ENCODE measurements at regions not wholly inside any gene's neighbourhood (a gene's known extent, or its start where the extent isn't known, plus 50 kb on each side); places are given as distances from the start of the nearest gene placed in this dataset.

DNA sequence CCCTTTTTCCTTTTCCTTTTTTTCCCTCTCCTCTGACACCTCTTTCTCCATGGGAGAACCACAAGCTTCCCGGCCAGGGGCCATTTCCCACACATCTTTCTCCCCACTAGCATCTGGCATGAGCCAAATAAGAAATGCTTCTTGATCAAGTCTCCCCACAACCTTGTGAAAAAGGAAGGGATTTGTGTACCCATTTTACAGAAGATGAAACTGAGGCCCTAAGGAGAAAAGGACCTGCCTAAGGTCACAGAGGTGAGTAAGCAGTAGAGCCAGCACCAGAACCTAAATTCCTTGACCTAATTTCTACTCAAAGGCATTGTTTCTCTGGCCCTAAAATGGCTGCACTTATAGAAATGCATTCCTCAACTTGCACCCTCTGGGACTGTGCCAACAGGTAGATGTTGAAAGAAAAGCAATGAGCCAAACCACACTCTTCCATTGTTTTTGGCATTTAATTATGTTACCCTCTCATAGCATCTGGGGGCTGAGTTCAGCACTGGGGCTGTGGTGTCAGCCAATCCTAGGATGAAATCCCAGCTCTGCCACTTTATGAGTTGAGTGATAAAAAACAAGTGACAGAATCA is 81.7 kb upstream of the TLE3 start:
- intact Hi-C loops (cut with micrococcal nuclease; ENCODE audit: unreplicated experiment): no loop called here
- BruUV-seq (replicated peaks): no TSS peak
- TF ChIP-seq, protein P1, sequence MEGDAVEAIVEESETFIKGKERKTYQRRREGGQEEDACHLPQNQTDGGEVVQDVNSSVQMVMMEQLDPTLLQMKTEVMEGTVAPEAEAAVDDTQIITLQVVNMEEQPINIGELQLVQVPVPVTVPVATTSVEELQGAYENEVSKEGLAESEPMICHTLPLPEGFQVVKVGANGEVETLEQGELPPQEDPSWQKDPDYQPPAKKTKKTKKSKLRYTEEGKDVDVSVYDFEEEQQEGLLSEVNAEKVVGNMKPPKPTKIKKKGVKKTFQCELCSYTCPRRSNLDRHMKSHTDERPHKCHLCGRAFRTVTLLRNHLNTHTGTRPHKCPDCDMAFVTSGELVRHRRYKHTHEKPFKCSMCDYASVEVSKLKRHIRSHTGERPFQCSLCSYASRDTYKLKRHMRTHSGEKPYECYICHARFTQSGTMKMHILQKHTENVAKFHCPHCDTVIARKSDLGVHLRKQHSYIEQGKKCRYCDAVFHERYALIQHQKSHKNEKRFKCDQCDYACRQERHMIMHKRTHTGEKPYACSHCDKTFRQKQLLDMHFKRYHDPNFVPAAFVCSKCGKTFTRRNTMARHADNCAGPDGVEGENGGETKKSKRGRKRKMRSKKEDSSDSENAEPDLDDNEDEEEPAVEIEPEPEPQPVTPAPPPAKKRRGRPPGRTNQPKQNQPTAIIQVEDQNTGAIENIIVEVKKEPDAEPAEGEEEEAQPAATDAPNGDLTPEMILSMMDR (conservative IDR thresholded peaks at IDR 0.05; ENCODE audit: low read depth, low read length): no peak
- no peak for TF ChIP-seq EZH2 (IDR thresholded peaks at IDR 0.05; ENCODE audit: borderline replicate concordance, low read depth, low read length, poor library complexity, severe bottlenecking)
- Histone ChIP-seq H3K27me3 (replicated peaks; ENCODE audit: insufficient read depth, low read depth, low read length, poor library complexity) (no peaks in the 10 kb centered on the region), H3K4me1 (ENCODE audit: insufficient read depth, low read length, poor library complexity, severe bottlenecking) (peaks cover 24% of the 10 kb centered on the region), H3K27ac (ENCODE audit: low read depth, low read length, poor library complexity, severe bottlenecking) (no peak overlapping the region), H3K36me3 (ENCODE audit: insufficient read depth, low read length, poor library complexity, severe bottlenecking) (no peaks in the 10 kb centered on the region), H3K9me3 (ENCODE audit: low read depth, low read length, poor library complexity, severe bottlenecking) (no peaks in the 10 kb centered on the region), H3K4me3 (ENCODE audit: low read depth, low read length, poor library complexity, severe bottlenecking) (no peak overlapping the region)
- CTCF ChIA-PET: no interaction called here
- POLR2A ChIA-PET (ENCODE audit: low non-redundant PET): no interaction called here
- no peak for DNase-seq (ENCODE audit: low spot score)

DNA sequence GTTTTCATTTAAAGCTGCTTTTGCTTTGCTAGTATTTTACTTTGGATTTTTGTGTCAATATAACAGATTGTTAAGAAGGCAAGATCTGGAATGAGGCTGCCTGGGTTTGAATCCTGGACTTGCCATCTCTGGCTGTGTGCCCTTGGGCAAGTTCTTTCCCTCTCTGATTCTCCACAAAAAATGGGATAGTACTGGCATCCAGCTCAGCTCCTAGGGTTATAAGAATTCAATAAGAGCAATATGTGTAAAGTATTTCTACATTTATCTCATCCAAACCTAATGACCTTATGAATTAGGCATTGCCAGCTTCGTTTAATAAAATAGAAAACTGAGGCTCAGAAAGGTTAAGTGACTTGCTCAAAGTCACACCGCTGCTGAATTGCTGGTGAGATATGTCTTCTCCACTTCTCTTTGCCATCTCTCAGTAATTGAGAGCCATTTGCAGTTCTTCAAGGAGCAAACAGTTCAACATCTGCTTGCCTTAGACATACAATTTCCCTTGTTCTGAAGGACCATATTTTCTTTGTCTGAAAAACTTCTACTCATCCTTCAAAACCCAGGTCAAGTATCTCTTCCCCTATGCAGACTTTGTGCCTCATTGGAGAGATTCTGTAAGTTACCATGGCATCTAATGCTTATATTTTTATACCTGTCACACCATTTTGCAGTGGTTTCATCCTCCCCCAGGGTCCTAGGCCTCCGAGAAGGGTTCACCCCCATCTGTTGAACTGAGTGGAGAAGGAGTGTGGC is 80.8 kb upstream of the TLE3 start:
- peaks cover 24% of the 10 kb centered on the region for H3K4me1 ChIP-seq (ENCODE audit: insufficient read depth, low read length, poor library complexity, severe bottlenecking)
- BruUV-seq (replicated peaks): no TSS peak
- ChIA-PET POLR2A (ENCODE audit: low non-redundant PET) (no interaction called here), CTCF (no interaction called here)
- no peaks in the 10 kb centered on the region for H3K27me3 ChIP-seq (replicated peaks; ENCODE audit: insufficient read depth, low read depth, low read length, poor library complexity)
- no peaks in the 10 kb centered on the region for H3K9me3 ChIP-seq (ENCODE audit: low read depth, low read length, poor library complexity, severe bottlenecking)
- H3K4me3 ChIP-seq (ENCODE audit: low read depth, low read length, poor library complexity, severe bottlenecking): no peak overlapping the region
- TF ChIP-seq EZH2 (IDR thresholded peaks at IDR 0.05; ENCODE audit: borderline replicate concordance, low read depth, low read length, poor library complexity, severe bottlenecking): no peak
- TF ChIP-seq, protein P1 (conservative IDR thresholded peaks at IDR 0.05; ENCODE audit: low read depth, low read length): no peak
- intact Hi-C loops (cut with micrococcal nuclease; ENCODE audit: unreplicated experiment): no loop called here
- DNase-seq (ENCODE audit: low spot score): no peak
- H3K36me3 ChIP-seq (ENCODE audit: insufficient read depth, low read length, poor library complexity, severe bottlenecking): no peaks in the 10 kb centered on the region
- H3K27ac ChIP-seq (ENCODE audit: low read depth, low read length, poor library complexity, severe bottlenecking): no peak overlapping the region

DNA sequence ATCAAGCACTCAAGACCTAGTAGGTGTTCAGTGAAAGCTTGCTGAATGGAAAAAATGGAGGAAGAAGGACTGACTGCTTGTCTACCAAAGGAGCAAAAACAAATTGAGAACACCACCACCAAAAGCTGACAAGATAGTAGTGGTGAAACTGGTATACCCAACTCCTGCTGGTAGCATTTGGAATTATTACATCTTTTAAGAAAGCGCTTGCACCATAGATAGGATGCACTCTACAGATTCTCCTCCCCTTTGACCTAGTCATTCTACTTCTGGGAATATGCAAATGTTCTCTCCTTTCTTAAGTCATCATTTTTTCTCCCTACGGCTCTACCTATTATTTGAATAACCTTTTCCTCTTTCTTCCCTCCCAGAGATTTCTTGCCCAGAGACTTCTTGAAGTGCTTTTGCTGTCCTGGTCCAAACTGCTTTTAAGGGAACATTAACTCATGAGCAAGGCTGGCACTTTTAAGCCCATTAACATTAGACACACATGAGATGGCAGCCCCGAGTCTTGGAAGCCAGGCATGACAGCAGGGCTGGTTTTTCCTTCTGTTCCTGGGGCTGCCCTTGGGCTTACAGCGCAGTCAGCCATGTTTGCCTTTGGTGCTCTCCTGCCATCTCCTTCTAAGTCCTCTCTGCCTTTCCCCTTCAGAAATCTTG is 75.0 kb upstream of the TLE3 start:
- DNase-seq (ENCODE audit: low spot score): no peak
- TF ChIP-seq, protein P1 (conservative IDR thresholded peaks at IDR 0.05; ENCODE audit: low read depth, low read length): no peak
- TF ChIP-seq EZH2 (IDR thresholded peaks at IDR 0.05; ENCODE audit: borderline replicate concordance, low read depth, low read length, poor library complexity, severe bottlenecking): no peak
- H3K27ac ChIP-seq (ENCODE audit: low read depth, low read length, poor library complexity, severe bottlenecking): no peak overlapping the region
- no peaks in the 10 kb centered on the region for H3K9me3 ChIP-seq (ENCODE audit: low read depth, low read length, poor library complexity, severe bottlenecking)
- no peaks in the 10 kb centered on the region for H3K27me3 ChIP-seq (replicated peaks; ENCODE audit: insufficient read depth, low read depth, low read length, poor library complexity)
- CTCF ChIA-PET: no interaction called here
- intact Hi-C loops (cut with micrococcal nuclease; ENCODE audit: unreplicated experiment): no loop called here
- BruUV-seq (replicated peaks): no TSS peak
- H3K4me3 ChIP-seq (ENCODE audit: low read depth, low read length, poor library complexity, severe bottlenecking): no peak overlapping the region
- no peaks in the 10 kb centered on the region for H3K36me3 ChIP-seq (ENCODE audit: insufficient read depth, low read length, poor library complexity, severe bottlenecking)
- no peaks in the 10 kb centered on the region for H3K4me1 ChIP-seq (ENCODE audit: insufficient read depth, low read length, poor library complexity, severe bottlenecking)
- POLR2A ChIA-PET (ENCODE audit: low non-redundant PET): no interaction called here

All from A673 (cell line).